RWPE2 (cell line): ENCODE measurements at regions not wholly inside any gene's neighbourhood (a gene's known extent, or its start where the extent isn't known, plus 50 kb on each side); places are given as distances from the start of the nearest gene placed in this dataset.

Experiments
- ATAC-seq: fragments of 200-7000 bp; cut with Tn5 transposase; 3 replicates; pipeline ENCODE4 v1.9.1; 2021; ENCODE audit warnings: low read depth
- DNase-seq: peaks from one replicate; pipeline ENCODE4 v3.0.0-alpha.2; 2020; ENCODE audit warnings: low spot score
- H3K27ac ChIP-seq: fragments of 450-650 bp; 2 replicates; pipeline ENCODE4 v1.5.1; 2017; ENCODE audit warnings: mild to moderate bottlenecking; ENCODE audit not compliant: poor library complexity, severe bottlenecking
- H3K27me3 ChIP-seq: fragments of 250-450 bp; sonication (Bioruptor Pico); 2 replicates; pipeline ENCODE4 v1.5.1; 2021; ENCODE audit warnings: mild to moderate bottlenecking, moderate library complexity; ENCODE audit not compliant: insufficient read depth, poor library complexity, severe bottlenecking
- H3K36me3 ChIP-seq: fragments of 250-450 bp; sonication (Bioruptor Pico); 2 replicates; pipeline ENCODE4 v1.5.1; 2020; ENCODE audit warnings: low read depth, mild to moderate bottlenecking, moderate library complexity
- H3K4me1 ChIP-seq: fragments of 250-450 bp; sonication (Bioruptor Pico); 2 replicates; pipeline ENCODE4 v1.5.1; 2021; ENCODE audit warnings: mild to moderate bottlenecking, moderate library complexity; ENCODE audit not compliant: insufficient read depth, poor library complexity, severe bottlenecking
- H3K4me3 ChIP-seq: fragments of 250-450 bp; sonication (Bioruptor Pico); 2 replicates; pipeline ENCODE4 v1.5.1; 2021; ENCODE audit warnings: mild to moderate bottlenecking, moderate library complexity; ENCODE audit not compliant: severe bottlenecking
- H3K9me3 ChIP-seq: fragments of 250-450 bp; sonication (Bioruptor Pico); 2 replicates; pipeline ENCODE4 v1.5.1; 2021; ENCODE audit warnings: mild to moderate bottlenecking, moderate library complexity; ENCODE audit not compliant: severe bottlenecking
- TF ChIP-seq, protein P1 (sequence below): fragments of 450-650 bp; IDR thresholded peaks from one replicate; pipeline ENCODE4 v1.5.1; 2017; ENCODE audit warnings: mild to moderate bottlenecking, moderate library complexity; ENCODE audit not compliant: poor library complexity, severe bottlenecking

DNA sequence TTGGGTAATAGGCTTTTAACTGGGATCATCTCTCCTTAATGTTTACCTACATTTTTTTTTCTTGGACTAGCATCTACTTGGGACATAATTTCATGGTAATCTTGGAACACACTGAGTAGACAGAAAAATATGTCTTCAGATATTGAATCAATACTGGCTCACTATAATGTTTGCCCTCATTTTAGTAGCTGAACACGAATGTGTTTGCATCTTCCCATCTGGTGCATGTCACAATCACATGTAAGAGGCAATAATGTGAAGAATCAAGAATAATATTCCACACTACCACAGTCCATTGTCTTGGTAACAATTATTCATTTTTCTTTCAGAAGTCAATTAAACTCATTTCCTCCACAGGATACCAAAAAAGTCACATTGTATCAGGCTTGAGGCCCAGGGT is 382.7 kb upstream of the CDH10 start:
- Histone ChIP-seq H3K4me3 (no peak overlapping the region), H3K27me3 (no peaks in the 10 kb centered on the region), H3K4me1 (no peaks in the 10 kb centered on the region), H3K36me3 (no peaks in the 10 kb centered on the region), H3K27ac (no peak overlapping the region), H3K9me3 (no peaks in the 10 kb centered on the region)
- DNase-seq = no peak
- TF ChIP-seq, protein P1, sequence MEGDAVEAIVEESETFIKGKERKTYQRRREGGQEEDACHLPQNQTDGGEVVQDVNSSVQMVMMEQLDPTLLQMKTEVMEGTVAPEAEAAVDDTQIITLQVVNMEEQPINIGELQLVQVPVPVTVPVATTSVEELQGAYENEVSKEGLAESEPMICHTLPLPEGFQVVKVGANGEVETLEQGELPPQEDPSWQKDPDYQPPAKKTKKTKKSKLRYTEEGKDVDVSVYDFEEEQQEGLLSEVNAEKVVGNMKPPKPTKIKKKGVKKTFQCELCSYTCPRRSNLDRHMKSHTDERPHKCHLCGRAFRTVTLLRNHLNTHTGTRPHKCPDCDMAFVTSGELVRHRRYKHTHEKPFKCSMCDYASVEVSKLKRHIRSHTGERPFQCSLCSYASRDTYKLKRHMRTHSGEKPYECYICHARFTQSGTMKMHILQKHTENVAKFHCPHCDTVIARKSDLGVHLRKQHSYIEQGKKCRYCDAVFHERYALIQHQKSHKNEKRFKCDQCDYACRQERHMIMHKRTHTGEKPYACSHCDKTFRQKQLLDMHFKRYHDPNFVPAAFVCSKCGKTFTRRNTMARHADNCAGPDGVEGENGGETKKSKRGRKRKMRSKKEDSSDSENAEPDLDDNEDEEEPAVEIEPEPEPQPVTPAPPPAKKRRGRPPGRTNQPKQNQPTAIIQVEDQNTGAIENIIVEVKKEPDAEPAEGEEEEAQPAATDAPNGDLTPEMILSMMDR = no peak
- no peak for ATAC-seq

DNA sequence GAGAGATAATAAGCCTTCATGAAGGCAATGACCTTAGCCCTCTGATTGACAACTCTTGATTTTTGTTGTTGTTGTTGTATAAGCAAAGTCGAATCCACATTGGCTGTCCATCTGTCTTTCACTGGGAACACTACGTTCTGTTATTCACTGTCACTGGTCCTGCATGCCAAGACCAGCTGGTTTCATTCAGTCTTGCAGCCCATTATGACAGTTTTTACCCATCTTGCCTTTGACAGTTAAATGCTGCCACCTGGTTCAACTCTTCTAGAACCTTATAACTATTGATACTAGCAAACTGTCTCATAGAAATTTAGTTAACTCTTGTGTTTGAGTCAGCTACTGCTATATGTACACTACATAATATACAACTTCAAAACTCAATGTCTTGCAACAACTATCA is 382.3 kb upstream of the CDH10 start:
- TF ChIP-seq, protein P1 = no peak
- ATAC-seq = no peak
- no peaks in the 10 kb centered on the region for H3K36me3 ChIP-seq
- H3K4me3 ChIP-seq = no peak overlapping the region
- no peaks in the 10 kb centered on the region for H3K27me3 ChIP-seq
- H3K27ac ChIP-seq = no peak overlapping the region
- DNase-seq = no peak
- H3K9me3 ChIP-seq = no peaks in the 10 kb centered on the region
- no peaks in the 10 kb centered on the region for H3K4me1 ChIP-seq

DNA sequence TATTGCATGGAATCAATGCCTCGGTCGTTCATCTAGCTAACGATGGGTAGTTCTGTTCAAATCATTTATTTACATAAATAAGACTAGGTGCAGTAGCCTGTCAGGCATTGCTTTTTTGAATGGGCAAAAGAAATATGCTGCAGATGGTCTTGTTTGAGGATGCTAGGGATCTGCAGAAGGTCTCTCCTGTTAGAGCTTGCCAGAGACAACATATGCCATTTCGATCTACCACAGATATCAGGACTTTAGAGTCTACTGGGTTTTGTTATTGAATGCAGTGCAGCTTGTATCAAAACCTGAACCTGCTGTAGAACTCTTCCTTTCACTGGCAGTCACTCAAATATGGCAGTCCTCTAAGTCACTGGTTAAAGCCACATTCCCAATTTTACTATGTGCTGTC is 381.1 kb upstream of the CDH10 start:
- H3K36me3 ChIP-seq = no peaks in the 10 kb centered on the region
- no peak overlapping the region for H3K27ac ChIP-seq
- TF ChIP-seq, protein P1 = no peak
- no peak for DNase-seq
- no peaks in the 10 kb centered on the region for H3K27me3 ChIP-seq
- H3K4me3 ChIP-seq = no peak overlapping the region
- no peaks in the 10 kb centered on the region for H3K4me1 ChIP-seq
- ATAC-seq = no peak
- no peaks in the 10 kb centered on the region for H3K9me3 ChIP-seq

DNA sequence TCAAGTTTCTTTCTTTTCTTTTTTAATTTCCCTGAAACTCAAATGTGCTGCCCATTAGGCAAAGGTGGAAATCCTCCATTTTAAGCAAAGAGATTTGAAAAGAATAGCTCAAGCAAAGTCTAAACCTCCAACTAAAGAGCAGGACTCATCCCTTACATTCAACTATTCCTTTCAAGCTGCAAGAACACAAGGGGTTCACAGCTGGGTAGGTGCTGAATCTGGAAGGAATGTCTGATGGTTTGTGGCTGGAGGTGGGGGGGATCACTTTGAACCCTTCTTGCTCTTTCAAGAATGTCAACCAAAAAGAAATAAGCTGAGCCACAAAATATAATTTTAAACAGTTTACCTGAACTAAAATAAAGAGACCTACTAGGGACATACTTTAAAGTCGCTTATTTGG is 375.7 kb upstream of the CDH10 start:
- no peaks in the 10 kb centered on the region for H3K36me3 ChIP-seq
- no peak overlapping the region for H3K27ac ChIP-seq
- H3K9me3 ChIP-seq = no peaks in the 10 kb centered on the region
- no peaks in the 10 kb centered on the region for H3K27me3 ChIP-seq
- DNase-seq (no peak), ATAC-seq (no peak)
- TF ChIP-seq, protein P1 = no peak
- no peaks in the 10 kb centered on the region for H3K4me1 ChIP-seq
- no peak overlapping the region for H3K4me3 ChIP-seq

DNA sequence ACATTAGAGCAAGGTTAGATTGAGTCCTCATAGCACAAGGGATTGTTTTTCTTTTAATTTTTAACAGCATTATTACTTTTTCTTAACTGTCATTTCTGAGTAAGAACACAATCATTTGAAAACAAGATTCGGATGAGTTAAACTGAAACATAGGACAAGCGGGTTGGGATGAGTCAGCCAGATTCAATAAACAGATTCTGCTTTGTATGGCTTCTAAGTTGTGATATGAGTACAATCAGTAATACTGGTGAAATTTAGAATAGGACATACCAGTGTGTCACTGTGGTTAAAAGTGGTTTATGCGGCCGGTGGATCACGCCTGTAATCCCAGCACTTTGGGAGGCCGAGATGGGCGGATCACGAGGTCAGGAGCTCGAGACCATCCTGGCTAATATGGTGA is 364.3 kb upstream of the CDH10 start:
- Histone ChIP-seq H3K27me3 (no peaks in the 10 kb centered on the region), H3K36me3 (no peaks in the 10 kb centered on the region), H3K9me3 (no peaks in the 10 kb centered on the region), H3K4me3 (no peak overlapping the region), H3K4me1 (no peaks in the 10 kb centered on the region), H3K27ac (no peak overlapping the region)
- ATAC-seq (no peak), DNase-seq (no peak)
- TF ChIP-seq, protein P1 = no peak
